ENCODE measurements at regions not wholly inside any gene's neighbourhood (a gene's known extent, or its start where the extent isn't known, plus 50 kb on each side); places are given as distances from the start of the nearest gene placed in this dataset.

DNA sequence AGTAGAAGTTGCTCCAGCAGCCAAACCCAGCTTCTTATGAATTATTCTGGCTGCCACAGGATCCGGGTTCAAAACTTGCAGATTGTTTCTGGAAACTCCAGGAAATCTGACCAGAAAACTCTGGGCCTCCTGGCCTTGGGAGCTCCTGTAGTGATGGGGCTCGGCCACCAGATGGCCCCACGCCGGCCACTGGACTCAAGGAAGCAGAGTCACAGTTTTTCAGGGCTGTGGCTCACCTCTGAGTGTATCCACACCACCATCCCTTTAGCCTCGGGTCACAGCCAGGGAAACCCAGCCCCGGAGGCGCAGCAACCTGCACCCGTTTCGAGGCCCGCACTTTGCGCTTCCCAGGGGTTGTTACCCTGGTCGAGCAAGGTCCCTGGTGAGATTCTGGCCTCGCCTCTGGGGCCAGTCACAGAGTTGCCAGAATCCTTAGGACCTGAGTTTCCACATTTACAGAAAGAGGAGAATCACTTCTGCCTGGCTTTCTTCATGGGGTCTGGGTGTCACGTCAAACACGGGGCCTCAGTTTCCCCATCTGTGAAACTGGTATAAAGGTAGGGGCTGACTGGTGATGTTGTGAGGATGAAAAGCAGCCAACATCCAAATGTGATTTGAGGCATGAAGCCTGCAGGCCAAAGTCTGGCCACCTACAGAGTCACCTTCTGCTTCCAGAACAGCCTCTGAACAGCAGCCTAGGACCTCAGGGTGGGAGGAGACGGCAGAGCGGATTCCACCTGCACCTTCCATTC lies 53.5 kb upstream of the LCTL start:
- Histone ChIP-seq H3F3A (ENCODE audit: low read length, unreplicated experiment) (no peaks in the 10 kb centered on the region), H3K4me1 (ENCODE audit: insufficient read depth, low read length) (peaks cover 19% of the 10 kb centered on the region), H3K27me3 (ENCODE audit: low read length) (no peaks in the 10 kb centered on the region), H3K27ac (ENCODE audit: low read length) (no peak overlapping the region), H3K36me3 (ENCODE audit: low read depth, low read length) (no peaks in the 10 kb centered on the region), H3K9me3 (ENCODE audit: low read length) (no peaks in the 10 kb centered on the region), H3K9ac (ENCODE audit: low read length) (no peak overlapping the region), H3K9me2 (replicated peaks; ENCODE audit: low read length) (no peaks in the 10 kb centered on the region), H3K4me3 (ENCODE audit: low read length) (no peak overlapping the region), H2AFZ (ENCODE audit: low read length) (peak overlapping the region; percentile 54), H3K79me2 (ENCODE audit: low read length) (no peaks in the 10 kb centered on the region), H3K4me2 (ENCODE audit: low read length) (0 out of 2 replicates have a peak overlapping the region, but pooled peaks have one; percentile 40), H4K20me1 (ENCODE audit: low read length) (no peaks in the 10 kb centered on the region)
- CTCF ChIA-PET: interaction anchor here (0.6 to 1.2 kb wide), 5 partner anchors 26 to 183 kb away, joined by 3 to 9 read pairs (median 3); no protein-coding TSS in a partner anchor
- no TSS peak for BruUV-seq (replicated peaks)
- peak; percentile 72 for ATAC-seq
- DNase-seq: peak; percentile 80
- intact Hi-C loops (cut with micrococcal nuclease): loop anchor here (1.0 to 5.0 kb wide), 3 partner anchors 79 to 233 kb away; no protein-coding TSS in a partner anchor
- POLR2A ChIA-PET (ENCODE audit: unreplicated experiment): no interaction called here
- no peak for TF ChIP-seq EZH2 (IDR thresholded peaks at IDR 0.05; ENCODE audit: low read length, unreplicated experiment)
- TF ChIP-seq, protein P1, sequence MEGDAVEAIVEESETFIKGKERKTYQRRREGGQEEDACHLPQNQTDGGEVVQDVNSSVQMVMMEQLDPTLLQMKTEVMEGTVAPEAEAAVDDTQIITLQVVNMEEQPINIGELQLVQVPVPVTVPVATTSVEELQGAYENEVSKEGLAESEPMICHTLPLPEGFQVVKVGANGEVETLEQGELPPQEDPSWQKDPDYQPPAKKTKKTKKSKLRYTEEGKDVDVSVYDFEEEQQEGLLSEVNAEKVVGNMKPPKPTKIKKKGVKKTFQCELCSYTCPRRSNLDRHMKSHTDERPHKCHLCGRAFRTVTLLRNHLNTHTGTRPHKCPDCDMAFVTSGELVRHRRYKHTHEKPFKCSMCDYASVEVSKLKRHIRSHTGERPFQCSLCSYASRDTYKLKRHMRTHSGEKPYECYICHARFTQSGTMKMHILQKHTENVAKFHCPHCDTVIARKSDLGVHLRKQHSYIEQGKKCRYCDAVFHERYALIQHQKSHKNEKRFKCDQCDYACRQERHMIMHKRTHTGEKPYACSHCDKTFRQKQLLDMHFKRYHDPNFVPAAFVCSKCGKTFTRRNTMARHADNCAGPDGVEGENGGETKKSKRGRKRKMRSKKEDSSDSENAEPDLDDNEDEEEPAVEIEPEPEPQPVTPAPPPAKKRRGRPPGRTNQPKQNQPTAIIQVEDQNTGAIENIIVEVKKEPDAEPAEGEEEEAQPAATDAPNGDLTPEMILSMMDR (conservative IDR thresholded peaks at IDR 0.05; ENCODE audit: low read depth, low read length): peak; percentile 79
- no peak for TF ChIP-seq EZH2phosphoT487 (IDR thresholded peaks at IDR 0.05; ENCODE audit: borderline replicate concordance, low read length)

GRCh38 chr15:66620341-66620740 lies 54.5 kb upstream of the LCTL start:
- H3K9me3 ChIP-seq (ENCODE audit: low read length): no peaks in the 10 kb centered on the region
- H3K27me3 ChIP-seq (ENCODE audit: low read length): no peaks in the 10 kb centered on the region
- H2AFZ ChIP-seq (ENCODE audit: low read length): no peak overlapping the region
- ChIA-PET CTCF (no interaction called here), POLR2A (ENCODE audit: unreplicated experiment) (no interaction called here)
- TF ChIP-seq EZH2phosphoT487 (IDR thresholded peaks at IDR 0.05; ENCODE audit: borderline replicate concordance, low read length) (no peak), EZH2 (IDR thresholded peaks at IDR 0.05; ENCODE audit: low read length, unreplicated experiment) (no peak)
- TF ChIP-seq, protein P1 (conservative IDR thresholded peaks at IDR 0.05; ENCODE audit: low read depth, low read length): no peak
- H3K9me2 ChIP-seq (replicated peaks; ENCODE audit: low read length): no peaks in the 10 kb centered on the region
- H3F3A ChIP-seq (ENCODE audit: low read length, unreplicated experiment): no peaks in the 10 kb centered on the region
- H3K9ac ChIP-seq (ENCODE audit: low read length): no peak overlapping the region
- no peak for DNase-seq
- intact Hi-C loops (cut with micrococcal nuclease): no loop called here
- H3K27ac ChIP-seq (ENCODE audit: low read length): no peak overlapping the region
- H3K36me3 ChIP-seq (ENCODE audit: low read depth, low read length): no peaks in the 10 kb centered on the region
- no peak overlapping the region for H3K4me2 ChIP-seq (ENCODE audit: low read length)
- H4K20me1 ChIP-seq (ENCODE audit: low read length): no peaks in the 10 kb centered on the region
- H3K4me1 ChIP-seq (ENCODE audit: insufficient read depth, low read length): peaks cover 19% of the 10 kb centered on the region
- no peak overlapping the region for H3K4me3 ChIP-seq (ENCODE audit: low read length)
- ATAC-seq: no peak
- no TSS peak for BruUV-seq (replicated peaks)
- no peaks in the 10 kb centered on the region for H3K79me2 ChIP-seq (ENCODE audit: low read length)

DNA sequence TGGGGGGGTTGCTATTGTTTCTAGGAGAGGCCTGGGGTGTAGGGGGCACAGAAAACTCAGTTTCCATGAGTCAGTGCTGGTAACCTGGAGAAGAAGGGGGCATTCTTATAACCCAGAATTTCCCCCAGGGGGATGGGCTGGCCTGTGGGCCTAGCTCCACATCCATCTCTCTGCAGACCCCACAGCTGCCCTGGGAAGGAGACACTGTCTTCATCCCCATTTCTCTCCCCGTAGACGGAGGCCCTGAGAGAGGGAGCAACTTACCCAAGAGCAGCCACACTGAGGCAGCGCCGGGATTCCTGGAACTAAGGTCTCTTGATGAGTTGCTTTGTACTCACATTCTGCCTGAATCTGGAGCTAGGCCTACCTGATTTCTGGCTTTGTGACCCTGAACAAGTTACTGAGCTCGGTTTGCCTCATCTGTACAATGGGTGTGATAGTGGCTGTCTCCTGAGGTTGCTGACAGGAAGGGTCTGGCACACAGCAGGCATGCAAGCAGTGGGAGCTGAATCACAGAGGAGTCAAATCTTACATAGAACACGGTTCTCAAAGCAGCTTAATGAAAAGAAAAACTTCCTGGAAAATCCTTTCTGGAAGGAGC lies 55.0 kb upstream of the LCTL start:
- Histone ChIP-seq H3K4me3 (ENCODE audit: low read length) (no peak overlapping the region), H3K4me2 (ENCODE audit: low read length) (no peak overlapping the region), H3K27me3 (ENCODE audit: low read length) (no peaks in the 10 kb centered on the region), H4K20me1 (ENCODE audit: low read length) (no peaks in the 10 kb centered on the region), H2AFZ (ENCODE audit: low read length) (no peak overlapping the region), H3K36me3 (ENCODE audit: low read depth, low read length) (no peaks in the 10 kb centered on the region), H3F3A (ENCODE audit: low read length, unreplicated experiment) (no peaks in the 10 kb centered on the region), H3K79me2 (ENCODE audit: low read length) (no peaks in the 10 kb centered on the region), H3K27ac (ENCODE audit: low read length) (no peak overlapping the region), H3K4me1 (ENCODE audit: insufficient read depth, low read length) (peaks cover 19% of the 10 kb centered on the region), H3K9ac (ENCODE audit: low read length) (no peak overlapping the region), H3K9me2 (replicated peaks; ENCODE audit: low read length) (no peaks in the 10 kb centered on the region), H3K9me3 (ENCODE audit: low read length) (no peaks in the 10 kb centered on the region)
- TF ChIP-seq EZH2phosphoT487 (IDR thresholded peaks at IDR 0.05; ENCODE audit: borderline replicate concordance, low read length) (no peak), EZH2 (IDR thresholded peaks at IDR 0.05; ENCODE audit: low read length, unreplicated experiment) (no peak)
- TF ChIP-seq, protein P1 (conservative IDR thresholded peaks at IDR 0.05; ENCODE audit: low read depth, low read length): no peak
- ATAC-seq (no peak), DNase-seq (no peak)
- BruUV-seq (replicated peaks): no TSS peak
- POLR2A ChIA-PET (ENCODE audit: unreplicated experiment): interaction anchor here (0.6 kb wide), 1 partner anchor 107 kb away, joined by 8 read pairs; no protein-coding TSS in a partner anchor
- CTCF ChIA-PET: no interaction called here
- intact Hi-C loops (cut with micrococcal nuclease): no loop called here
